ENCODE measurements at regions not wholly inside any gene's neighbourhood (a gene's known extent, or its start where the extent isn't known, plus 50 kb on each side); places are given as distances from the start of the nearest gene placed in this dataset.

DNA sequence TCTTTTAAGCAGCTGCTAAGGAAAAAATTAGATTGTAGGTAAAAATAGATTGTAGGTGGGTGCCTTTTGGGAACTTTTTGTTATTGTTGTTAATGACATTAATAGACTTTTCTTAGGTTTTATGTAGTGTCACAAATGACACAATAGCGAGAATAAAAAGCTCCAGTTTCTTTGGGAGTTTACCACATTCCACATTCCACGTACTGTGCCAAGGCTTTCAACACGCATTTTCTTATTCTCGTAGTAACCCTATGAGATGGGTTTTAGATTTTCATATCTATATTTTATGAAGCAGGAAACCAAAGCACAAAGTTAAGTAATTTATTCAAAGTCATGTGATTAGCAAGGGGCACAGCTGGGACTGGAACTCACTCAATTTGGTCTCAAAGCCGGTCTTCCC, 103.8 kb downstream of the XRCC2 start (continued):
- TF ChIP-seq USF2 (IDR thresholded peaks at IDR 0.05; ENCODE audit: borderline replicate concordance, low read depth, low read length): no peak
- no peak for TF ChIP-seq FOXJ3 (CRISPR knock-in tag; IDR thresholded peaks at IDR 0.05)

DNA sequence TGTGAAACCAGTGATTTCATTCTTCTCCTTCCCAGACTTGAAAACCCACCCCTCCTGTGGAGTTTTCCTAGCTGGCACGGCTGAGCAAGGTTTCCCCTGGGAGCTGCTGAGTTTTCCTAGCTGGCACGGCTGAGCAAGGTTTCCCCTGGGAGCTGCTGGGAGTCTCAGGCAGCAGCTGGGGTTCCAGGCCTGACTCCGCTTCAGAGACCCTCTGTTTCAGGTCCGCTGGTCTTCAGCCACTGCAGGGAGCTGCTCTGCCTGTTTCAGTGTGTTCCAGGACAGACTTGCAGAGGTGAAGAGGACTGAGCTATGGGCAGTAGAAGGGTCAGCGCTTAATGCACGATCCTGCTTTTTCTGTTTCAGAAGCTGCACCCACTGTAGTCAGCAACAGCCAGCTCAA, 104.9 kb downstream of the XRCC2 start:
- H3K79me2 ChIP-seq (ENCODE audit: insufficient read depth): no peaks in the 10 kb centered on the region
- H3K9ac ChIP-seq: no peak overlapping the region
- no peaks in the 10 kb centered on the region for H3K9me3 ChIP-seq
- no peaks in the 10 kb centered on the region for H3K27me3 ChIP-seq (ENCODE audit: insufficient read depth)
- H3F3A ChIP-seq (replicated peaks; ENCODE audit: insufficient read depth): no peaks in the 10 kb centered on the region
- no peak overlapping the region for H3K4me2 ChIP-seq
- H3K4me3 ChIP-seq (ENCODE audit: low read depth in 2 of 2, low read length in 1 of 2): no peak overlapping the region
- ChIA-PET POLR2A (interaction anchor here (0.9 kb wide), 1 partner anchor 13 kb away, joined by 3 read pairs; no protein-coding TSS in a partner anchor), CTCF (interaction anchor here (1.6 kb wide), 1 partner anchor 8 kb away, joined by 3 read pairs; no protein-coding TSS in a partner anchor)
- H3K27ac ChIP-seq (ENCODE audit: low read depth in 2 of 2, low read length in 1 of 2): no peak overlapping the region
- H2AFZ ChIP-seq (ENCODE audit: low read depth): no peak overlapping the region
- no peaks in the 10 kb centered on the region for H3K4me1 ChIP-seq (ENCODE audit: control insufficient read depth in 1 of 2, insufficient read depth in 2 of 2, low read depth in 1 of 2, low read length in 1 of 2)
- WGBS (ENCODE audit: low lambda C conversion rate): 58% methylated on average over 6 of the region's 6 CpGs
- no peak for DNase-seq
- TF ChIP-seq MXI1 (IDR thresholded peaks at IDR 0.05; ENCODE audit: low read depth, low read length) (no peak), FOXM1 (IDR thresholded peaks at IDR 0.05; ENCODE audit: low read depth) (no peak), EP300 (IDR thresholded peaks at IDR 0.05; ENCODE audit: borderline replicate concordance in 1 of 2, low read depth in 1 of 2, low read length in 1 of 2) (no peak), USF2 (IDR thresholded peaks at IDR 0.05; ENCODE audit: borderline replicate concordance, low read depth, low read length) (no peak), JUND (IDR thresholded peaks at IDR 0.05) (no peak), NRF1 (IDR thresholded peaks at IDR 0.05; ENCODE audit: low read depth, low read length) (no peak)
- TF ChIP-seq, protein P1, sequence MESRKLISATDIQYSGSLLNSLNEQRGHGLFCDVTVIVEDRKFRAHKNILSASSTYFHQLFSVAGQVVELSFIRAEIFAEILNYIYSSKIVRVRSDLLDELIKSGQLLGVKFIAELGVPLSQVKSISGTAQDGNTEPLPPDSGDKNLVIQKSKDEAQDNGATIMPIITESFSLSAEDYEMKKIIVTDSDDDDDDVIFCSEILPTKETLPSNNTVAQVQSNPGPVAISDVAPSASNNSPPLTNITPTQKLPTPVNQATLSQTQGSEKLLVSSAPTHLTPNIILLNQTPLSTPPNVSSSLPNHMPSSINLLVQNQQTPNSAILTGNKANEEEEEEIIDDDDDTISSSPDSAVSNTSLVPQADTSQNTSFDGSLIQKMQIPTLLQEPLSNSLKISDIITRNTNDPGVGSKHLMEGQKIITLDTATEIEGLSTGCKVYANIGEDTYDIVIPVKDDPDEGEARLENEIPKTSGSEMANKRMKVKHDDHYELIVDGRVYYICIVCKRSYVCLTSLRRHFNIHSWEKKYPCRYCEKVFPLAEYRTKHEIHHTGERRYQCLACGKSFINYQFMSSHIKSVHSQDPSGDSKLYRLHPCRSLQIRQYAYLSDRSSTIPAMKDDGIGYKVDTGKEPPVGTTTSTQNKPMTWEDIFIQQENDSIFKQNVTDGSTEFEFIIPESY (IDR thresholded peaks at IDR 0.05; ENCODE audit: borderline replicate concordance, low read depth): no peak
- H4K20me1 ChIP-seq (ENCODE audit: insufficient read depth): no peaks in the 10 kb centered on the region
- H3K9me2 ChIP-seq: no peaks in the 10 kb centered on the region
- no peaks in the 10 kb centered on the region for H3K36me3 ChIP-seq (replicated peaks in 1 of 2; ENCODE audit: control insufficient read depth in 1 of 2, insufficient read depth in 2 of 2, low read length in 1 of 2)

GRCh38 chr7:152568972-152569371, 107.0 kb downstream of the XRCC2 start:
- no peaks in the 10 kb centered on the region for H3K4me1 ChIP-seq (ENCODE audit: control insufficient read depth in 1 of 2, insufficient read depth in 2 of 2, low read depth in 1 of 2, low read length in 1 of 2)
- no peaks in the 10 kb centered on the region for H3K36me3 ChIP-seq (replicated peaks in 1 of 2; ENCODE audit: control insufficient read depth in 1 of 2, insufficient read depth in 2 of 2, low read length in 1 of 2)
- POLR2A ChIA-PET: no interaction called here
- H3K79me2 ChIP-seq (ENCODE audit: insufficient read depth): no peaks in the 10 kb centered on the region
- no peak overlapping the region for H3K27ac ChIP-seq (ENCODE audit: low read depth in 2 of 2, low read length in 1 of 2)
- WGBS (ENCODE audit: low lambda C conversion rate): 58% methylated on average over 6 of the region's 6 CpGs
- no peaks in the 10 kb centered on the region for H3K27me3 ChIP-seq (ENCODE audit: insufficient read depth)
- H3K9me2 ChIP-seq: no peaks in the 10 kb centered on the region
- DNase-seq: no peak
- H3K4me3 ChIP-seq (ENCODE audit: low read depth in 2 of 2, low read length in 1 of 2): no peak overlapping the region
- H2AFZ ChIP-seq (ENCODE audit: low read depth): no peak overlapping the region
- H3K4me2 ChIP-seq: no peak overlapping the region
- H3K9ac ChIP-seq: no peak overlapping the region
- H3K9me3 ChIP-seq: no peaks in the 10 kb centered on the region
- no peaks in the 10 kb centered on the region for H4K20me1 ChIP-seq (ENCODE audit: insufficient read depth)
- no peaks in the 10 kb centered on the region for H3F3A ChIP-seq (replicated peaks; ENCODE audit: insufficient read depth)
- CTCF ChIA-PET: no interaction called here
- no peak for TF ChIP-seq FOXJ3 (CRISPR knock-in tag; IDR thresholded peaks at IDR 0.05)
- no peak for TF ChIP-seq YY1 (IDR thresholded peaks at IDR 0.05; ENCODE audit: low read depth)
- TF ChIP-seq RCOR1 (IDR thresholded peaks at IDR 0.05; ENCODE audit: low read length): no peak
- no peak for TF ChIP-seq FOXM1 (IDR thresholded peaks at IDR 0.05; ENCODE audit: low read depth)
- TF ChIP-seq SMC3 (IDR thresholded peaks at IDR 0.05; ENCODE audit: low read depth, low read length): no peak
- TF ChIP-seq EP300 (IDR thresholded peaks at IDR 0.05; ENCODE audit: borderline replicate concordance in 1 of 2, low read depth in 1 of 2, low read length in 1 of 2): no peak
- no peak for TF ChIP-seq NRF1 (IDR thresholded peaks at IDR 0.05; ENCODE audit: low read depth, low read length)
- TF ChIP-seq USF1 (IDR thresholded peaks at IDR 0.05; ENCODE audit: borderline replicate concordance, low read depth): no peak
- TF ChIP-seq USF2 (IDR thresholded peaks at IDR 0.05; ENCODE audit: borderline replicate concordance, low read depth, low read length): no peak
- TF ChIP-seq ELF1 (IDR thresholded peaks at IDR 0.05): no peak
- TF ChIP-seq, protein P1 (IDR thresholded peaks at IDR 0.05; ENCODE audit: borderline replicate concordance, low read depth): no peak
- TF ChIP-seq EZH2phosphoT487 (IDR thresholded peaks at IDR 0.05; ENCODE audit: borderline replicate concordance, low read depth): no peak
- TF ChIP-seq GATA2 (CRISPR knock-in tag; IDR thresholded peaks at IDR 0.05): no peak
- no peak for TF ChIP-seq MAX (IDR thresholded peaks at IDR 0.05; ENCODE audit: low read depth)

All from SK-N-SH (cell line).